Transverse colon (tissue), 4 donors: ENCODE measurements at regions not wholly inside any gene's neighbourhood (a gene's known extent, or its start where the extent isn't known, plus 50 kb on each side); places are given as distances from the start of the nearest gene placed in this dataset.

Experiments used
- DNase-seq: peaks from one replicate; pipeline ENCODE4 v3.0.0-alpha.2; 2019
- H3K27ac ChIP-seq, 4 donors: fragments of 200-600 bp; sonication (generic); 2 replicates each; pipeline ENCODE4 v1.5.1; 2016 to 2018; ENCODE audit warnings: inconsistent platforms in 4 of 4
- H3K27me3 ChIP-seq: fragments of 200-600 bp; sonication (generic); 2 replicates; pipeline ENCODE4 v1.5.1; 2017; ENCODE audit warnings: inconsistent platforms
- H3K36me3 ChIP-seq, 4 donors: fragments of 200-600 bp; sonication (generic); 2 replicates each; pipeline ENCODE4 v1.5.1; 2017 to 2019; ENCODE audit warnings: inconsistent platforms in 4 of 4
- H3K4me1 ChIP-seq, 4 donors: fragments of 200-600 bp; sonication (generic); 2 replicates each; pipeline ENCODE4 v1.5.1; 2017 to 2020; ENCODE audit warnings: inconsistent platforms in 4 of 4
- H3K4me3 ChIP-seq, 4 donors: fragments of 200-600 bp; sonication (generic); 1 replicate in 1 of 4; 2 replicates in 3 of 4; pipeline versions ENCODE4 v1.5.1 to v1.6.1; 2017 to 2019; ENCODE audit warnings: inconsistent platforms in 4 of 4
- H3K9me3 ChIP-seq, 2 donors: fragments of 200-600 bp; sonication (generic); 2 replicates each; pipeline ENCODE4 v1.5.1; 2017 to 2019; ENCODE audit warnings: inconsistent platforms in 2 of 2
- CTCF ChIP-seq, 5 experiments: fragments of 200-600 bp in 3 of 5; fragments of 450-650 bp in 2 of 5; sonication (generic) in 3 of 5; IDR thresholded peaks; 1 replicate in 2 of 5; 2 replicates in 3 of 5; pipeline ENCODE4 v1.5.1; 2016 to 2017; ENCODE audit warnings: antibody characterized with exemption in 5 of 5, inconsistent platforms in 3 of 5, mild to moderate bottlenecking in 2 of 5, moderate library complexity in 1 of 5
- EP300 ChIP-seq: sonication (generic); formaldehyde crosslinking; IDR thresholded peaks from one replicate; pipeline ENCODE4 v1.6.1; 2017; ENCODE audit warnings: antibody characterized with exemption, low read depth
- POLR2A ChIP-seq: fragments of 450-650 bp; IDR thresholded peaks from one replicate; pipeline ENCODE4 v1.6.1; 2016; ENCODE audit warnings: antibody characterized with exemption, mild to moderate bottlenecking, moderate library complexity
- POLR2AphosphoS5 ChIP-seq, 3 donors: sonication (generic); formaldehyde crosslinking; IDR thresholded peaks; one replicate each; pipeline ENCODE4 v1.6.1; 2016; ENCODE audit warnings: antibody characterized with exemption in 3 of 3
- WGBS, 2 donors: methylation state at CpG; one replicate each; pipeline ENCODE4 v1.1.5; 2018; ENCODE audit warnings: low coverage in 1 of 2; 5-methylcytosine and 5-hydroxymethylcytosine counted together
- in situ Hi-C, 4 donors: fragments of 200-750 bp; cut with MboI; loops; one replicate each; pipeline versions ENCODE4 v1.15.0 to v1.15.1; 2017; ENCODE audit warnings: low sequenced_read_pairs in 3 of 4, low pct_ligation_motif_present in 1 of 4, low pct_unique_long_range_greater_than_20kb in 1 of 4
- intact Hi-C: fragments of 100-400 bp; cut with DNase I; formaldehyde crosslinking; loops from one replicate; pipeline ENCODE4 v1.15.1; 2023; ENCODE audit warnings: low total_unique reads

GRCh38 chr12:105806400-105806770 lies 332.4 kb downstream of the NUAK1 start:
- no peaks in the 10 kb centered on the region for H3K27me3 ChIP-seq
- no peaks in the 10 kb centered on the region for H3K4me1 ChIP-seq
- H3K27ac ChIP-seq = no peak overlapping the region
- H3K9me3 ChIP-seq = no peaks in the 10 kb centered on the region
- H3K4me3 ChIP-seq = no peak overlapping the region
- WGBS, 2 donors = 95 to 100% methylated on average over 1 to 2 of the region's 2 CpGs
- TF ChIP-seq POLR2A (no peak), CTCF (IDR thresholded peaks at IDR 0.05) (no peak), EP300 (no peak), POLR2AphosphoS5 (IDR thresholded peaks at IDR 0.05) (no peak)
- intact Hi-C loops = no loop called here
- in situ Hi-C loops = no loop called here
- H3K36me3 ChIP-seq = no peaks in the 10 kb centered on the region
- DNase-seq = no peak

GRCh38 chr12:105812366-105812765 lies 326.4 kb downstream of the NUAK1 start:
- WGBS, 2 donors = 100% methylated on average over 1 of the region's 1 CpG; no CpG with 5 or more reads in 1 of the 2 donors
- no peak overlapping the region for H3K27ac ChIP-seq
- no peak overlapping the region for H3K4me3 ChIP-seq
- no peaks in the 10 kb centered on the region for H3K9me3 ChIP-seq
- no peaks in the 10 kb centered on the region for H3K4me1 ChIP-seq
- intact Hi-C loops (no loop called here), in situ Hi-C loops (no loop called here)
- no peak for TF ChIP-seq POLR2A
- TF ChIP-seq EP300 = no peak
- TF ChIP-seq CTCF (IDR thresholded peaks at IDR 0.05) = no peak
- no peak for TF ChIP-seq POLR2AphosphoS5 (IDR thresholded peaks at IDR 0.05)
- no peaks in the 10 kb centered on the region for H3K27me3 ChIP-seq
- H3K36me3 ChIP-seq = no peaks in the 10 kb centered on the region
- no peak for DNase-seq

GRCh38 chr12:105813201-105813600 lies 325.6 kb downstream of the NUAK1 start:
- Histone ChIP-seq H3K9me3 (no peaks in the 10 kb centered on the region), H3K4me3 (no peak overlapping the region), H3K27me3 (no peaks in the 10 kb centered on the region), H3K27ac (no peak overlapping the region), H3K36me3 (no peaks in the 10 kb centered on the region), H3K4me1 (no peaks in the 10 kb centered on the region)
- WGBS, 2 donors = 0 to 73% methylated on average over 1 to 5 of the region's 5 CpGs
- no peak for DNase-seq
- no peak for TF ChIP-seq CTCF (IDR thresholded peaks at IDR 0.05)
- intact Hi-C loops (no loop called here), in situ Hi-C loops (no loop called here)

GRCh38 chr12:105814283-105814682 lies 324.5 kb downstream of the NUAK1 start:
- TF ChIP-seq EP300 (no peak), POLR2AphosphoS5 (IDR thresholded peaks at IDR 0.05) (no peak)
- WGBS, 2 donors = 51 to 93% methylated on average over 2 to 4 of the region's 4 CpGs
- in situ Hi-C loops = no loop called here

GRCh38 chr12:105819549-105819948 lies 319.2 kb downstream of the NUAK1 start:
- intact Hi-C loops = no loop called here
- no peak for DNase-seq

More at GRCh38 chr12:105814283-105814682, 324.5 kb downstream of the NUAK1 start:
- intact Hi-C loops = no loop called here
- no peak overlapping the region for H3K4me3 ChIP-seq
- no peaks in the 10 kb centered on the region for H3K36me3 ChIP-seq
- H3K9me3 ChIP-seq = no peaks in the 10 kb centered on the region
- no peaks in the 10 kb centered on the region for H3K4me1 ChIP-seq
- no peak overlapping the region for H3K27ac ChIP-seq
- DNase-seq = no peak
- no peaks in the 10 kb centered on the region for H3K27me3 ChIP-seq

More at GRCh38 chr12:105819549-105819948, 319.2 kb downstream of the NUAK1 start:
- TF ChIP-seq POLR2A = no peak
- TF ChIP-seq CTCF (IDR thresholded peaks at IDR 0.05) = no peak
- TF ChIP-seq POLR2AphosphoS5 (IDR thresholded peaks at IDR 0.05) = no peak
- TF ChIP-seq EP300 = no peak
- Histone ChIP-seq H3K36me3 (no peaks in the 10 kb centered on the region), H3K4me1 (no peaks in the 10 kb centered on the region), H3K9me3 (no peaks in the 10 kb centered on the region), H3K27ac (no peak overlapping the region), H3K4me3 (no peak overlapping the region), H3K27me3 (no peaks in the 10 kb centered on the region)
- 67 to 69% methylated on average over 2 of the region's 2 CpGs for WGBS, 2 donors
- in situ Hi-C loops = no loop called here
